ENCODE measurements at regions not wholly inside any gene's neighbourhood (a gene's known extent, or its start where the extent isn't known, plus 50 kb on each side); places are given as distances from the start of the nearest gene placed in this dataset.

GRCh38 chr14:22073801-22074200, 400.2 kb upstream of the OR4E1 start (continued):
- TF ChIP-seq CHD7 (IDR thresholded peaks at IDR 0.05; ENCODE audit: insufficient replicate concordance, low read length) (no peak), SP1 (IDR thresholded peaks at IDR 0.05; ENCODE audit: low read depth, low read length) (no peak)
